ENCODE measurements at regions not wholly inside any gene's neighbourhood (a gene's known extent, or its start where the extent isn't known, plus 50 kb on each side); places are given as distances from the start of the nearest gene placed in this dataset.

DNA sequence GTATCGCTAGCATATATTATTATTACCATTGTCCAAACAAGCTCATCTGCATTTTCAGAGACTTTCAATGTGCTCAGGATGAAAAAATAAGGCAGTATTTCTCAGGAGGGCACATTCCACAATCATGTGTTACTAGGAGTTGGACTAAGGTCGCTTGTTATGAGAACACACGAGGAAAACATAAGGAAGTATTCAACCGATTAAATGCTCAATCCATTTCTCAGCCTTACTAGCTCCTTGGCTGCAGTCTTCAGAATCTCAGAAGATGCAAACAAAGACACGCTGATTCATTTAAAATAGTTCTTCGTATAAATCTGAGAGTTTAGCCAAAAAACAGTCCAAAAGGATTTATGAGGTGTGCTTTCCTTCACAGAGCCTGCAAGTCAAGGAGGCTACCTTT lies 82.0 kb upstream of the JAK1 start:
- Histone ChIP-seq H3K4me3 (ENCODE audit: low read length) (no peak overlapping the region), H3K9ac (ENCODE audit: low read length) (no peak overlapping the region), H3K79me2 (replicated peaks; ENCODE audit: insufficient read depth, low read length) (no peaks in the 10 kb centered on the region), H3K27me3 (ENCODE audit: insufficient read depth, low read depth, low read length) (no peaks in the 10 kb centered on the region), H3K27ac (ENCODE audit: low read length) (no peak overlapping the region), H3K36me3 (ENCODE audit: insufficient read depth, low read length) (peaks cover 3% of the 10 kb centered on the region), H3K9me2 (ENCODE audit: insufficient read depth, low read length) (no peaks in the 10 kb centered on the region), H4K20me1 (ENCODE audit: insufficient read depth) (no peaks in the 10 kb centered on the region), H2AFZ (ENCODE audit: low read depth, low read length) (no peak overlapping the region), H3K9me3 (ENCODE audit: low read length) (no peaks in the 10 kb centered on the region), H3F3A (ENCODE audit: insufficient read depth, low read length, poor library complexity, severe bottlenecking) (no peaks in the 10 kb centered on the region), H3K4me2 (ENCODE audit: low read length) (no peak overlapping the region)
- TF ChIP-seq, protein P1, sequence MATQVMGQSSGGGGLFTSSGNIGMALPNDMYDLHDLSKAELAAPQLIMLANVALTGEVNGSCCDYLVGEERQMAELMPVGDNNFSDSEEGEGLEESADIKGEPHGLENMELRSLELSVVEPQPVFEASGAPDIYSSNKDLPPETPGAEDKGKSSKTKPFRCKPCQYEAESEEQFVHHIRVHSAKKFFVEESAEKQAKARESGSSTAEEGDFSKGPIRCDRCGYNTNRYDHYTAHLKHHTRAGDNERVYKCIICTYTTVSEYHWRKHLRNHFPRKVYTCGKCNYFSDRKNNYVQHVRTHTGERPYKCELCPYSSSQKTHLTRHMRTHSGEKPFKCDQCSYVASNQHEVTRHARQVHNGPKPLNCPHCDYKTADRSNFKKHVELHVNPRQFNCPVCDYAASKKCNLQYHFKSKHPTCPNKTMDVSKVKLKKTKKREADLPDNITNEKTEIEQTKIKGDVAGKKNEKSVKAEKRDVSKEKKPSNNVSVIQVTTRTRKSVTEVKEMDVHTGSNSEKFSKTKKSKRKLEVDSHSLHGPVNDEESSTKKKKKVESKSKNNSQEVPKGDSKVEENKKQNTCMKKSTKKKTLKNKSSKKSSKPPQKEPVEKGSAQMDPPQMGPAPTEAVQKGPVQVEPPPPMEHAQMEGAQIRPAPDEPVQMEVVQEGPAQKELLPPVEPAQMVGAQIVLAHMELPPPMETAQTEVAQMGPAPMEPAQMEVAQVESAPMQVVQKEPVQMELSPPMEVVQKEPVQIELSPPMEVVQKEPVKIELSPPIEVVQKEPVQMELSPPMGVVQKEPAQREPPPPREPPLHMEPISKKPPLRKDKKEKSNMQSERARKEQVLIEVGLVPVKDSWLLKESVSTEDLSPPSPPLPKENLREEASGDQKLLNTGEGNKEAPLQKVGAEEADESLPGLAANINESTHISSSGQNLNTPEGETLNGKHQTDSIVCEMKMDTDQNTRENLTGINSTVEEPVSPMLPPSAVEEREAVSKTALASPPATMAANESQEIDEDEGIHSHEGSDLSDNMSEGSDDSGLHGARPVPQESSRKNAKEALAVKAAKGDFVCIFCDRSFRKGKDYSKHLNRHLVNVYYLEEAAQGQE (IDR thresholded peaks at IDR 0.05; ENCODE audit: borderline replicate concordance): no peak
- TF ChIP-seq, protein P2, sequence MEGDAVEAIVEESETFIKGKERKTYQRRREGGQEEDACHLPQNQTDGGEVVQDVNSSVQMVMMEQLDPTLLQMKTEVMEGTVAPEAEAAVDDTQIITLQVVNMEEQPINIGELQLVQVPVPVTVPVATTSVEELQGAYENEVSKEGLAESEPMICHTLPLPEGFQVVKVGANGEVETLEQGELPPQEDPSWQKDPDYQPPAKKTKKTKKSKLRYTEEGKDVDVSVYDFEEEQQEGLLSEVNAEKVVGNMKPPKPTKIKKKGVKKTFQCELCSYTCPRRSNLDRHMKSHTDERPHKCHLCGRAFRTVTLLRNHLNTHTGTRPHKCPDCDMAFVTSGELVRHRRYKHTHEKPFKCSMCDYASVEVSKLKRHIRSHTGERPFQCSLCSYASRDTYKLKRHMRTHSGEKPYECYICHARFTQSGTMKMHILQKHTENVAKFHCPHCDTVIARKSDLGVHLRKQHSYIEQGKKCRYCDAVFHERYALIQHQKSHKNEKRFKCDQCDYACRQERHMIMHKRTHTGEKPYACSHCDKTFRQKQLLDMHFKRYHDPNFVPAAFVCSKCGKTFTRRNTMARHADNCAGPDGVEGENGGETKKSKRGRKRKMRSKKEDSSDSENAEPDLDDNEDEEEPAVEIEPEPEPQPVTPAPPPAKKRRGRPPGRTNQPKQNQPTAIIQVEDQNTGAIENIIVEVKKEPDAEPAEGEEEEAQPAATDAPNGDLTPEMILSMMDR (IDR thresholded peaks at IDR 0.05; ENCODE audit: poor library complexity, severe bottlenecking): no peak

DNA sequence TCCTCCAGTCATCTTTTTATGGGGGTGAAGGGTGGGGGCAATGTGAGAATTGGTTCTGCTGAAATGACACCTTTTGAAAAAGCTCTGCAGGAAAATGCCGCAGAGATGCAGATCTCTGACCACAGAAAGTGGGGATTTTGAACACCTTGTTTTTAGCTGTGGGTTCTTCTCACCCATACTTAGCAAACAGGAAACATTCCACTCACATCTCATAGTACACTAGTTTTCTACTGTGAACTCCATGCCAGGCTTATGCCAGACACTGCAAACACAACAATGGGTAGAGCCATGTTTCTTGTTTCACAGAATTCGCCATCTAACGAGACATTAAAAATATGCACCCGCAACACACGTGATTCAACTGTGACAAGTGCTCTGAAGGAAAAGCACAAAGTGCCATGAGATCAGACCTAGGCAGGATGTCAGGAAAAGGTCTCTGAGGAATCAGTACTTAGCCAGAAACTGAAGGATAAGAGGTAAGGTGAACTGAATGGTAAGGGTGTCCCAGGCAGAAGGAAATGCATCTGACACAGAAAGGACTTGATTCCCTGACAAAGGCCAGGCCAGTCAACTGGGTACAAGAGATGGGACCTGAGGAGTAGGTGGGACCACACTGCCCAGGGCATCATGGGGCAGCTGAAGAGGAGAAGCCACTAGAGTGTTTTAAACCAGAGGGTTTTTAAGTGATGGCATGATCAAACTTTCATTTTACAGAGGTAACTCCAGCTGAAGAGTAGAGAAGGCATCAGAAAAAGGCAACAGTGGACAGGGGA lies 83.8 kb upstream of the JAK1 start:
- no peaks in the 10 kb centered on the region for H3F3A ChIP-seq (ENCODE audit: insufficient read depth, low read length, poor library complexity, severe bottlenecking)
- peaks cover 3% of the 10 kb centered on the region for H3K36me3 ChIP-seq (ENCODE audit: insufficient read depth, low read length)
- no peak overlapping the region for H2AFZ ChIP-seq (ENCODE audit: low read depth, low read length)
- TF ChIP-seq, protein P2 (IDR thresholded peaks at IDR 0.05; ENCODE audit: poor library complexity, severe bottlenecking): no peak
- no peak for TF ChIP-seq EP300 (conservative IDR thresholded peaks at IDR 0.05; ENCODE audit: poor library complexity, severe bottlenecking)
- TF ChIP-seq TAF1 (IDR thresholded peaks at IDR 0.05; ENCODE audit: low read depth): no peak
- no peak for TF ChIP-seq RAD21 (conservative IDR thresholded peaks at IDR 0.05)
- TF ChIP-seq, protein P1 (IDR thresholded peaks at IDR 0.05; ENCODE audit: borderline replicate concordance): no peak
- no peak for TF ChIP-seq POLR2AphosphoS5 (IDR thresholded peaks at IDR 0.05)
- TF ChIP-seq MXI1 (conservative IDR thresholded peaks at IDR 0.05; ENCODE audit: poor library complexity, severe bottlenecking): no peak
- no peak for TF ChIP-seq EZH2 (IDR thresholded peaks at IDR 0.05; ENCODE audit: borderline replicate concordance, insufficient read depth, low read length, poor library complexity, severe bottlenecking)
- no peak for TF ChIP-seq SMC3 (conservative IDR thresholded peaks at IDR 0.05; ENCODE audit: poor library complexity)
- no peak overlapping the region for H3K27ac ChIP-seq (ENCODE audit: low read length)
- no peaks in the 10 kb centered on the region for H3K27me3 ChIP-seq (ENCODE audit: insufficient read depth, low read depth, low read length)
- H3K9ac ChIP-seq (ENCODE audit: low read length): no peak overlapping the region
- H3K9me3 ChIP-seq (ENCODE audit: low read length): no peaks in the 10 kb centered on the region
- no peaks in the 10 kb centered on the region for H3K79me2 ChIP-seq (replicated peaks; ENCODE audit: insufficient read depth, low read length)
- H3K9me2 ChIP-seq (ENCODE audit: insufficient read depth, low read length): no peaks in the 10 kb centered on the region
- no peaks in the 10 kb centered on the region for H4K20me1 ChIP-seq (ENCODE audit: insufficient read depth)
- H3K4me2 ChIP-seq (ENCODE audit: low read length): no peak overlapping the region
- no peak overlapping the region for H3K4me3 ChIP-seq (ENCODE audit: low read length)
